CD4-positive, alpha-beta T cell (primary cell): ENCODE measurements at regions not wholly inside any gene's neighbourhood (a gene's known extent, or its start where the extent isn't known, plus 50 kb on each side); places are given as distances from the start of the nearest gene placed in this dataset.

ENCODE experiments used
- ATAC-seq: fragments of 200-7000 bp; cut with Tn5 transposase; one replicate; pipeline ENCODE4 v1.10.0; 2022; ENCODE audit warnings: mild to moderate bottlenecking; ENCODE audit not compliant: poor library complexity
- CTCF ChIA-PET: fragments of 350-600 bp; sonication (Branson Sonifier 250); formaldehyde crosslinking; loops from one replicate; lab custom pipeline; 2021; ENCODE audit warnings: antibody characterized with exemption, inconsistent platforms; lab: Charles Lee
- POLR2A ChIA-PET: fragments of 350-600 bp; sonication (Branson Sonifier 250); formaldehyde crosslinking; loops from one replicate; lab custom pipeline; 2021; ENCODE audit warnings: antibody characterized with exemption, inconsistent platforms; lab: Charles Lee
- DNase-seq, 14 experiments: peaks; one replicate each; pipeline ENCODE4 v3.0.0-alpha.2; 2013 to 2020; ENCODE audit warnings: mixed read lengths in 2 of 14
- H3K27ac ChIP-seq, 2 donors: one replicate each; pipeline versions ENCODE4 v1.5.1 to v1.7.0; 2013; ENCODE audit warnings: low read length in 2 of 2, low read depth in 1 of 2, mild to moderate bottlenecking in 1 of 2
- H3K27me3 ChIP-seq, 2 experiments: 1 replicate in 1 of 2; 2 replicates in 1 of 2; pipeline versions ENCODE4 v1.6.1 to v1.7.0; 2013; ENCODE audit warnings: low read length in 2 of 2, control low read depth in 1 of 2, mild to moderate bottlenecking in 1 of 2, moderate library complexity in 1 of 2; ENCODE audit not compliant: insufficient read depth in 2 of 2, control insufficient read depth in 1 of 2
- H3K36me3 ChIP-seq: one replicate; pipeline ENCODE4 v1.6.1; 2013; ENCODE audit warnings: low read length, control low read depth; ENCODE audit not compliant: insufficient read depth
- H3K4me1 ChIP-seq: one replicate; pipeline ENCODE4 v1.6.1; 2013; ENCODE audit warnings: low read length, control low read depth; ENCODE audit not compliant: insufficient read depth
- H3K4me3 ChIP-seq: one replicate; pipeline ENCODE4 v1.5.1; 2013; ENCODE audit warnings: mild to moderate bottlenecking, low read length, moderate library complexity
- H3K9me3 ChIP-seq, 2 experiments: 1 replicate in 1 of 2; 2 replicates in 1 of 2; pipeline versions ENCODE4 v1.6.1 to v1.7.0; 2013; ENCODE audit warnings: low read length in 2 of 2, mild to moderate bottlenecking in 2 of 2, control low read depth in 1 of 2, moderate library complexity in 1 of 2; ENCODE audit not compliant: control insufficient read depth in 1 of 2, insufficient read depth in 1 of 2
- H3K27ac Mint-ChIP-seq: one replicate; pipeline ENCODE4 v1.8.0; 2020; ENCODE audit warnings: mixed read lengths
- H3K27me3 Mint-ChIP-seq: one replicate; pipeline ENCODE4 v1.8.0; 2021; ENCODE audit warnings: mixed read lengths
- H3K36me3 Mint-ChIP-seq: one replicate; pipeline ENCODE4 v1.8.0; 2021; ENCODE audit warnings: low read depth, mixed read lengths
- H3K4me1 Mint-ChIP-seq: one replicate; pipeline ENCODE4 v1.8.0; 2021; ENCODE audit warnings: low read depth, mixed read lengths
- H3K4me3 Mint-ChIP-seq: one replicate; pipeline ENCODE4 v1.8.0; 2020; ENCODE audit warnings: mild to moderate bottlenecking, mixed read lengths
- H3K9me3 Mint-ChIP-seq: one replicate; pipeline ENCODE4 v1.8.0; 2020; ENCODE audit warnings: mixed read lengths
- CTCF ChIP-seq: fragments of 200-600 bp; IDR thresholded peaks from one replicate; pipeline ENCODE4 v1.8.0; 2022; ENCODE audit warnings: antibody characterized with exemption, mild to moderate bottlenecking
- intact Hi-C, 2 experiments: fragments of 100-400 bp; cut with DNase I in 1 of 2; cut with micrococcal nuclease in 1 of 2; formaldehyde crosslinking; loops; one replicate each; pipeline versions ENCODE4 v1.15.1 to v1.9.0; 2023 to 2025; cut with DNase I, micrococcal nuclease

- DNase-seq, result peak in 3 of 14 experiments; percentile 27 to 28 (median 28)
- H3K27me3 Mint-ChIP-seq, result no peaks in the 10 kb centered on the region
- H3K36me3 Mint-ChIP-seq, result no peaks in the 10 kb centered on the region
- POLR2A ChIA-PET, result interaction anchor here (1.1 to 1.5 kb wide), 2 partner anchors 226 to 235 kb away, joined by 3 to 4 read pairs; partner anchors contain the start of gene BTG1
- TF ChIP-seq CTCF, result no peak
- no peaks in the 10 kb centered on the region for H3K9me3 ChIP-seq
- no peak overlapping the region for H3K4me3 ChIP-seq
- H3K27ac ChIP-seq, result no peak overlapping the region
- no peaks in the 10 kb centered on the region for H3K27me3 ChIP-seq
- CTCF ChIA-PET, result interaction anchor here (0.5 to 1.2 kb wide), 3 partner anchors 10 to 529 kb away, joined by 3 read pairs; no protein-coding TSS in a partner anchor
- H3K36me3 ChIP-seq, result no peaks in the 10 kb centered on the region
- H3K4me1 ChIP-seq, result no peaks in the 10 kb centered on the region
- no peak overlapping the region for H3K4me3 Mint-ChIP-seq
- peaks cover 14% of the 10 kb centered on the region for H3K9me3 Mint-ChIP-seq
- peak overlapping the region; percentile 57 for H3K27ac Mint-ChIP-seq
- H3K4me1 Mint-ChIP-seq, result peaks cover 14% of the 10 kb centered on the region
- no peak for ATAC-seq
- intact Hi-C loops, result loop anchor here in 1 of 2 experiments (5.0 kb wide), 1 partner anchor 34 kb away; no protein-coding TSS in a partner anchor
Measured at GRCh38 chr12:91910871-91911388, 234.7 kb downstream of the BTG1 start.

- ChIA-PET POLR2A (interaction anchor here (0.7 kb wide), 1 partner anchor 11 kb away, joined by 3 read pairs; no protein-coding TSS in a partner anchor), CTCF (interaction anchor here (1.1 kb wide), 1 partner anchor 10 kb away, joined by 4 read pairs; no protein-coding TSS in a partner anchor)
- ATAC-seq, result no peak
Measured at GRCh38 chr12:91902860-91903683, 242.6 kb downstream of the BTG1 start.

More at GRCh38 chr12:91902860-91903683, 242.6 kb downstream of the BTG1 start:
- Histone ChIP-seq H3K36me3 (no peaks in the 10 kb centered on the region), H3K27ac (no peak overlapping the region), H3K4me3 (no peak overlapping the region), H3K4me1 (no peaks in the 10 kb centered on the region), H3K27me3 (no peaks in the 10 kb centered on the region), H3K9me3 (peaks cover 0 to 3% of the 10 kb centered on the region in 2 experiments)
- no peak overlapping the region for H3K4me3 Mint-ChIP-seq
- H3K36me3 Mint-ChIP-seq, result peaks cover 6% of the 10 kb centered on the region
- TF ChIP-seq CTCF, result no peak
- H3K4me1 Mint-ChIP-seq, result peaks cover 27% of the 10 kb centered on the region
- H3K9me3 Mint-ChIP-seq, result peaks cover 10% of the 10 kb centered on the region
- DNase-seq, result no peak
- H3K27me3 Mint-ChIP-seq, result no peaks in the 10 kb centered on the region
- no peak overlapping the region for H3K27ac Mint-ChIP-seq
- intact Hi-C loops, result no loop called here
